HCT116 (cell line): ENCODE measurements at regions not wholly inside any gene's neighbourhood (a gene's known extent, or its start where the extent isn't known, plus 50 kb on each side); places are given as distances from the start of the nearest gene placed in this dataset.

Experiments
- ATAC-seq: fragments of 200-7000 bp; cut with Tn5 transposase; 2 replicates; pipeline ENCODE4 v1.9.1; 2020; ENCODE audit warnings: mild to moderate bottlenecking, moderate library complexity
- BruUV-seq: library from RNA; stranded (reverse); fragments of 400-500 nt; replicated peaks from 2 replicates; lab custom pipeline; 2021; lab: Mats Ljungman, UMichigan
- CTCF ChIA-PET: fragments of 300-600 bp; sonication (Branson Sonifier 250); formaldehyde crosslinking; loops from one replicate; lab custom pipeline; 2021; ENCODE audit warnings: antibody characterized with exemption; lab: Charles Lee
- POLR2A ChIA-PET: fragments of 300-600, 350-600 bp; sonication (Branson Sonifier 250); formaldehyde crosslinking; loops from one replicate; lab custom pipeline; 2021; ENCODE audit warnings: antibody characterized with exemption; lab: Charles Lee
- RAD21 ChIA-PET, 2 experiments: fragments of 300-600 bp; sonication (Branson Sonifier 250); formaldehyde crosslinking; loops; one replicate each; lab custom pipeline; 2023; ENCODE audit warnings: low total read pairs in 2 of 2; ENCODE audit not compliant: uncharacterized antibody in 2 of 2, unreplicated experiment in 2 of 2, low non-redundant PET in 1 of 2; lab: Charles Lee
- DNase-seq: peaks from one replicate; pipeline ENCODE4 v3.0.0-alpha.2; 2010; ENCODE audit warnings: low read depth, low spot score
- H2AFZ ChIP-seq: fragments of 200-600 bp; shearing (Covaris generic), sonication (generic); 2 replicates; pipeline ENCODE4 v1.6.1; 2017; ENCODE audit warnings: low read depth, mixed run types, mixed read lengths, antibody characterized with exemption, low read length; ENCODE audit not compliant: poor library complexity, severe bottlenecking
- H3K27ac ChIP-seq: 2 replicates; pipeline ENCODE4 v1.5.1; 2012; ENCODE audit warnings: low read depth, low read length
- H3K27me3 ChIP-seq: fragments of 200-600 bp; sonication (generic); 2 replicates; pipeline ENCODE4 v1.6.1; 2016; ENCODE audit warnings: mixed run types, low read length, mixed read lengths; ENCODE audit not compliant: insufficient read depth
- H3K36me3 ChIP-seq, 2 experiments: fragments of 200-500 bp in 1 of 2; fragments of 200-600 bp in 1 of 2; sonication (Bioruptor generic) in 1 of 2; sonication (generic) in 1 of 2; 2 replicates each; pipeline versions ENCODE4 v1.5.1 to v1.6.1; 2014 to 2016; ENCODE audit warnings: low read length in 2 of 2, inconsistent platforms in 1 of 2, mixed read lengths in 1 of 2, mixed run types in 1 of 2; ENCODE audit not compliant: insufficient read depth in 2 of 2, control insufficient read depth in 1 of 2
- H3K4me1 ChIP-seq, 2 experiments: fragments of 200-600 bp in 1 of 2; sonication (generic) in 1 of 2; 2 replicates each; pipeline versions ENCODE4 v1.5.1 to v1.6.1; 2012 to 2017; ENCODE audit warnings: low read length in 2 of 2, inconsistent platforms in 1 of 2, mild to moderate bottlenecking in 1 of 2, mixed read lengths in 1 of 2, mixed run types in 1 of 2, moderate library complexity in 1 of 2; ENCODE audit not compliant: insufficient read depth in 2 of 2, control insufficient read depth in 1 of 2
- H3K4me2 ChIP-seq: fragments of 200-600 bp; sonication (generic); 2 replicates; pipeline ENCODE4 v1.6.1; 2017; ENCODE audit warnings: mixed run types, low read length, mixed read lengths
- H3K4me3 ChIP-seq, 2 experiments: fragments of 200-600 bp in 1 of 2; sonication (generic) in 1 of 2; replicated peaks in 1 of 2; 2 replicates each; pipeline ENCODE4 v1.5.1; 2011 to 2016; ENCODE audit warnings: low read length in 2 of 2, control low read depth in 1 of 2, low read depth in 1 of 2, mild to moderate bottlenecking in 1 of 2, mixed read lengths in 1 of 2, mixed run types in 1 of 2
- H3K79me2 ChIP-seq: fragments of 200-600 bp; sonication (generic); 2 replicates; pipeline ENCODE4 v1.6.1; 2017; ENCODE audit warnings: mild to moderate bottlenecking, mixed run types, low read length, moderate library complexity, mixed read lengths; ENCODE audit not compliant: insufficient read depth
- H3K9ac ChIP-seq: fragments of 200-600 bp; sonication (generic); 2 replicates; pipeline ENCODE4 v1.6.1; 2016; ENCODE audit warnings: low read length, mixed read lengths
- H3K9me2 ChIP-seq: fragments of 200-600 bp; sonication (generic), shearing (Covaris generic); 2 replicates; pipeline ENCODE4 v1.6.1; 2017; ENCODE audit warnings: mixed run types, mild to moderate bottlenecking, moderate library complexity; ENCODE audit not compliant: insufficient read depth
- H3K9me3 ChIP-seq, 2 experiments: fragments of 200-500 bp in 1 of 2; fragments of 200-600 bp in 1 of 2; sonication (Bioruptor generic) in 1 of 2; sonication (generic) in 1 of 2; 2 replicates each; pipeline ENCODE4 v1.6.1; 2014 to 2017; ENCODE audit warnings: low read length in 2 of 2, mixed read lengths in 2 of 2, inconsistent platforms in 1 of 2, low read depth in 1 of 2, mild to moderate bottlenecking in 1 of 2, mixed run types in 1 of 2, moderate library complexity in 1 of 2; ENCODE audit not compliant: control insufficient read depth in 1 of 2, insufficient read depth in 1 of 2
- H4K20me1 ChIP-seq: fragments of 200-600 bp; sonication (generic), shearing (Covaris generic); 2 replicates; pipeline ENCODE4 v1.6.1; 2017; ENCODE audit warnings: mixed run types, mild to moderate bottlenecking, moderate library complexity; ENCODE audit not compliant: insufficient read depth
- CBX3 ChIP-seq: IDR thresholded peaks from 2 replicates; pipeline ENCODE4 v1.6.1; 2012; ENCODE audit warnings: low read depth
- CEBPB ChIP-seq: IDR thresholded peaks from 2 replicates; pipeline ENCODE4 v1.6.1; 2012; ENCODE audit warnings: low read depth
- ELF1 ChIP-seq: IDR thresholded peaks from 2 replicates; pipeline ENCODE4 v1.6.1; 2012; ENCODE audit warnings: low read depth, borderline replicate concordance
- EZH2 ChIP-seq: fragments of 200-600 bp; sonication (generic); IDR thresholded peaks from 2 replicates; pipeline ENCODE4 v1.6.1; 2017; ENCODE audit warnings: antibody characterized with exemption, mixed run types
- JUND ChIP-seq: IDR thresholded peaks from 2 replicates; pipeline ENCODE4 v1.6.1; 2012
- POLR2A ChIP-seq: IDR thresholded peaks from 2 replicates; pipeline ENCODE4 v1.7.0; 2011; ENCODE audit warnings: borderline replicate concordance; ENCODE audit not compliant: insufficient read depth, insufficient read length; ENCODE audit errors: extremely low read depth
- SRF ChIP-seq: IDR thresholded peaks from 2 replicates; pipeline ENCODE4 v1.6.1; 2012; ENCODE audit warnings: low read depth
- TCF7L2 ChIP-seq: IDR thresholded peaks from 2 replicates; pipeline ENCODE4 v1.7.0; 2011; ENCODE audit warnings: borderline replicate concordance, inconsistent platforms; ENCODE audit not compliant: insufficient read depth, insufficient read length; ENCODE audit errors: extremely low read depth
- YY1 ChIP-seq: IDR thresholded peaks from 2 replicates; pipeline ENCODE4 v1.6.1; 2011; ENCODE audit warnings: low read length, low read depth, moderate library complexity, mild to moderate bottlenecking; ENCODE audit not compliant: insufficient replicate concordance; ENCODE audit errors: extremely low read depth
- ZFX ChIP-seq: fragments of 450-650 bp; IDR thresholded peaks from 2 replicates; pipeline ENCODE4 v1.6.1; 2017
- intact Hi-C: fragments of 100-400 bp; cut with micrococcal nuclease; formaldehyde crosslinking; loops from 2 replicates; pipeline ENCODE4 v1.10.0; 2022
- TF ChIP-seq, protein P1 (sequence below): IDR thresholded peaks from 2 replicates; pipeline ENCODE4 v1.6.1; 2012; ENCODE audit warnings: low read depth
- TF ChIP-seq, protein P2 (sequence below), 3 experiments: fragments of 200-600 bp in 1 of 3; sonication (generic) in 1 of 3; IDR thresholded peaks in 2 of 3; conservative IDR thresholded peaks in 1 of 3; 2 replicates each; pipeline ENCODE4 v1.5.1; 2012 to 2017; ENCODE audit warnings: low read depth in 2 of 3, low read length in 2 of 3, antibody characterized with exemption in 1 of 3, borderline replicate concordance in 1 of 3, control low read depth in 1 of 3, mild to moderate bottlenecking in 1 of 3, mixed read lengths in 1 of 3, mixed run types in 1 of 3, moderate library complexity in 1 of 3; ENCODE audit not compliant: insufficient read depth in 1 of 3
- TF ChIP-seq, protein P3 (sequence below): IDR thresholded peaks from 2 replicates; pipeline ENCODE4 v1.6.1; 2012

DNA sequence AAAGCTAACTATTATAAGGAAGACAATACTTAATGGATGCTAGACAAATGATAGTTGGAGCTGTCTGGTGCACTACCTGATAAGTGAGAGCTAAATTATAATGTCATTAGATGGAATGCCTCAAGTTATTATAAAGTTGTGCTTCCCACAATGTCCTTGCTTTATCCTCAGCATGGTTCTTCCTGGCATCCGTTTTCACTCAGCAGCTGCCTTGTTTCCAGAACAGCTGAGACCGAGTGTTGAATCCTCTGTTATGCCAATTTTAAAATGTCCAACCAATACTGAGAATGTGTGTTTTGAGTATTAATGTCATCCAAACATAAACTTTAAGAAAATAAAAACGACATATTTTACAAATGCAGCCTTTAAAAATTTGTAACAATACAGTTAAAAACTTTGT lies 286.7 kb upstream of the SOX2 start:
- no peak overlapping the region for H2AFZ ChIP-seq
- no peak overlapping the region for H3K27ac ChIP-seq
- H3K9ac ChIP-seq: no peak overlapping the region
- TF ChIP-seq SRF (no peak), TCF7L2 (no peak), YY1 (no peak), ELF1 (no peak), CBX3 (no peak), CEBPB (no peak), ZFX (no peak), POLR2A (no peak), JUND (no peak), EZH2 (no peak)
- TF ChIP-seq, protein P1, sequence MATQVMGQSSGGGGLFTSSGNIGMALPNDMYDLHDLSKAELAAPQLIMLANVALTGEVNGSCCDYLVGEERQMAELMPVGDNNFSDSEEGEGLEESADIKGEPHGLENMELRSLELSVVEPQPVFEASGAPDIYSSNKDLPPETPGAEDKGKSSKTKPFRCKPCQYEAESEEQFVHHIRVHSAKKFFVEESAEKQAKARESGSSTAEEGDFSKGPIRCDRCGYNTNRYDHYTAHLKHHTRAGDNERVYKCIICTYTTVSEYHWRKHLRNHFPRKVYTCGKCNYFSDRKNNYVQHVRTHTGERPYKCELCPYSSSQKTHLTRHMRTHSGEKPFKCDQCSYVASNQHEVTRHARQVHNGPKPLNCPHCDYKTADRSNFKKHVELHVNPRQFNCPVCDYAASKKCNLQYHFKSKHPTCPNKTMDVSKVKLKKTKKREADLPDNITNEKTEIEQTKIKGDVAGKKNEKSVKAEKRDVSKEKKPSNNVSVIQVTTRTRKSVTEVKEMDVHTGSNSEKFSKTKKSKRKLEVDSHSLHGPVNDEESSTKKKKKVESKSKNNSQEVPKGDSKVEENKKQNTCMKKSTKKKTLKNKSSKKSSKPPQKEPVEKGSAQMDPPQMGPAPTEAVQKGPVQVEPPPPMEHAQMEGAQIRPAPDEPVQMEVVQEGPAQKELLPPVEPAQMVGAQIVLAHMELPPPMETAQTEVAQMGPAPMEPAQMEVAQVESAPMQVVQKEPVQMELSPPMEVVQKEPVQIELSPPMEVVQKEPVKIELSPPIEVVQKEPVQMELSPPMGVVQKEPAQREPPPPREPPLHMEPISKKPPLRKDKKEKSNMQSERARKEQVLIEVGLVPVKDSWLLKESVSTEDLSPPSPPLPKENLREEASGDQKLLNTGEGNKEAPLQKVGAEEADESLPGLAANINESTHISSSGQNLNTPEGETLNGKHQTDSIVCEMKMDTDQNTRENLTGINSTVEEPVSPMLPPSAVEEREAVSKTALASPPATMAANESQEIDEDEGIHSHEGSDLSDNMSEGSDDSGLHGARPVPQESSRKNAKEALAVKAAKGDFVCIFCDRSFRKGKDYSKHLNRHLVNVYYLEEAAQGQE: no peak
- TF ChIP-seq, protein P2, sequence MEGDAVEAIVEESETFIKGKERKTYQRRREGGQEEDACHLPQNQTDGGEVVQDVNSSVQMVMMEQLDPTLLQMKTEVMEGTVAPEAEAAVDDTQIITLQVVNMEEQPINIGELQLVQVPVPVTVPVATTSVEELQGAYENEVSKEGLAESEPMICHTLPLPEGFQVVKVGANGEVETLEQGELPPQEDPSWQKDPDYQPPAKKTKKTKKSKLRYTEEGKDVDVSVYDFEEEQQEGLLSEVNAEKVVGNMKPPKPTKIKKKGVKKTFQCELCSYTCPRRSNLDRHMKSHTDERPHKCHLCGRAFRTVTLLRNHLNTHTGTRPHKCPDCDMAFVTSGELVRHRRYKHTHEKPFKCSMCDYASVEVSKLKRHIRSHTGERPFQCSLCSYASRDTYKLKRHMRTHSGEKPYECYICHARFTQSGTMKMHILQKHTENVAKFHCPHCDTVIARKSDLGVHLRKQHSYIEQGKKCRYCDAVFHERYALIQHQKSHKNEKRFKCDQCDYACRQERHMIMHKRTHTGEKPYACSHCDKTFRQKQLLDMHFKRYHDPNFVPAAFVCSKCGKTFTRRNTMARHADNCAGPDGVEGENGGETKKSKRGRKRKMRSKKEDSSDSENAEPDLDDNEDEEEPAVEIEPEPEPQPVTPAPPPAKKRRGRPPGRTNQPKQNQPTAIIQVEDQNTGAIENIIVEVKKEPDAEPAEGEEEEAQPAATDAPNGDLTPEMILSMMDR (IDR thresholded peaks at IDR 0.05 in 2 of 3, conservative IDR thresholded peaks at IDR 0.05 in 1 of 3; ENCODE audit: borderline replicate concordance in 1 of 3, insufficient read depth in 1 of 3, low read depth in 2 of 3, low read length in 2 of 3): no peak
- TF ChIP-seq, protein P3, sequence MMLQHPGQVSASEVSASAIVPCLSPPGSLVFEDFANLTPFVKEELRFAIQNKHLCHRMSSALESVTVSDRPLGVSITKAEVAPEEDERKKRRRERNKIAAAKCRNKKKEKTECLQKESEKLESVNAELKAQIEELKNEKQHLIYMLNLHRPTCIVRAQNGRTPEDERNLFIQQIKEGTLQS: no peak
- no peaks in the 10 kb centered on the region for H3K9me2 ChIP-seq
- no peak for ATAC-seq
- ChIA-PET CTCF (no interaction called here), RAD21 (no interaction called here), POLR2A (no interaction called here)
- H3K9me3 ChIP-seq: no peaks in the 10 kb centered on the region
- H3K4me1 ChIP-seq: no peaks in the 10 kb centered on the region
- no peak for DNase-seq
- no TSS peak for BruUV-seq
- no peak overlapping the region for H3K4me2 ChIP-seq
- no peaks in the 10 kb centered on the region for H3K79me2 ChIP-seq
- peaks cover 19% of the 10 kb centered on the region for H3K27me3 ChIP-seq
- no peak overlapping the region for H3K4me3 ChIP-seq
- H3K36me3 ChIP-seq: no peaks in the 10 kb centered on the region
- H4K20me1 ChIP-seq: no peaks in the 10 kb centered on the region
- intact Hi-C loops: no loop called here
